Caki2 (cell line): ENCODE measurements at regions not wholly inside any gene's neighbourhood (a gene's known extent, or its start where the extent isn't known, plus 50 kb on each side); places are given as distances from the start of the nearest gene placed in this dataset.
"Not testable (repeated sequence)": the region's sequence is repeated elsewhere in the genome, so short reads cannot be mapped to it uniquely, and the experiment has no call there.

Experiments
- DNase-seq: peaks from one replicate; pipeline ENCODE4 v3.0.0-alpha.2; 2015; ENCODE audit warnings: low read depth
- in situ Hi-C: cut with HindIII; loops from 2 replicates; pipeline ENCODE4 v1.10.0; 2016; ENCODE audit warnings: low sequenced_read_pairs, low pct_unique_long_range_greater_than_20kb, mixed read lengths

DNA sequence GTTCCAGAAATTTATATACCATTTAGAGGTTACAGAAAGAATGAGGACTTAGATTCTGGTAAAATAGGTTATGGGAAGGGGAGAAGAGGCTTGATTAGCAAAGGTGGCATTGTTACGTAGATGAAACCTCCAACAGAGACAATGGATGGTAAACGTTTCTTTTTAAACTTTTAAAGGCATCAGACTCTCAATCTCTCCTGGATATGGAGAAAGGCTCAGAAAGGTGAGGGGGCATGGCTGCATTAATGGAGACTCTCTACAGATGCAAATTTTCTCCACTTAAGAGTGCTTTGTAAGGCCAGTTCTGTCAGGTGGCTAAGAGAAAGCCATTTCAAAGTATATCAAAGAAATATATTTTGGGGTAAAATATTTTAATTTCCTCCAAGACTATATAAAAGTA is 240.9 kb upstream of the PTER start:
- in situ Hi-C loops, result no loop called here
- no peak for DNase-seq

DNA sequence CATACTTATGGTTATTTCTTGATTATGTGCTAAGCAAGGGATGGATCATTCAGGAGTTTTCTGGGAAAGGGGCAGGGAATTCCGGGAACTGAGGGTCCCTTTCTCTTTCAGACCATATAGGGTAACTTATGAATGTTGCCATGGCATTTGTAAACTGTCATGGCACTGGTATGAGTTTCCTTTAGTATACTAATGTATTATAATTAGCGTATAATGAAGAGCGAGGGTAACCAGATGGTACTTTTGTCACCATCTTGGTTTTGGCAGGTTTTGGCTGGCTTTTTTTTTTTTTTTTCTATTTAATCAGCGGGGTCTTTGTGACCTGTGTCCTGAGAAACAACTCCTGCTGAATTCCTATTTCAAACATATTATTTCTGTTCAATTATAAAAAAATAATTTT is 237.6 kb upstream of the PTER start:
- no peak for DNase-seq
- in situ Hi-C loops, result no loop called here

DNA sequence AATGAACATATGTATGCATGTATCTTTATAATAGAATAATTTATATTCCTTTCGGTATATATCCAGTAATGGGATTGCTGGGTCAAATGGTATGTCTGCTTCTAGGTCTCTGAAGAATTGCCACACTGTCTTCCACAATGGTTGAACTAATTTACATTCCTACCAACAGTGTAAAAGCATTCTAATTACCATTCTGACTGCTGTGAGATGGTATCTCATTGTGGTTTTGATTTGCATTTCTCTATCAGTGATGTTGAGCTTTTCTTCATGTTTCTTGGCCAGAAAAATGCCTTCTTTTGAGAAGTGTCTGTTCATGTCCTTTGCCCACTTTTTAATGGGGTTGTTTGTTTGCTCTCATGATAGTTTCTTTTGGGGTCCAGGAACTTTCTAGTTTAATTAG is 213.2 kb upstream of the PTER start:
- in situ Hi-C loops, DNase-seq: not testable (repeated sequence)

DNA sequence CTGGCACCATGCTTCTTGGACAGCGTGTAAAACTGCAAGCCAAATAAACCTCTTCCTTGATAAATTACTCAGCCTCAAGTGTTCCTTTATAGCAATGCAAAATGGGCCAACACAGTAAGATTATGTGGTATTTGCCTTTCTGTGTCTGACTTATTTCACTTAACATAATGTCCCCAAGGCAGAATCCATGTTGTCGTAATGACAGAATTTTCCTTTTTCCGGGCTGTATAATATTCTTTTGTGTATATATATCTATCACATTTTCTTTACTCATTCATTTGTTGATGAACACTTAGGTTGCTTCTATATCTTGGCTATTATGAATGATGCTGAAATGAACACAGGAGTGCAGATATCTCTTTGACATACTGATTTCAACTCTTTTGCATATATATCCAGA is 209.1 kb upstream of the PTER start:
- in situ Hi-C loops, result no loop called here

DNA sequence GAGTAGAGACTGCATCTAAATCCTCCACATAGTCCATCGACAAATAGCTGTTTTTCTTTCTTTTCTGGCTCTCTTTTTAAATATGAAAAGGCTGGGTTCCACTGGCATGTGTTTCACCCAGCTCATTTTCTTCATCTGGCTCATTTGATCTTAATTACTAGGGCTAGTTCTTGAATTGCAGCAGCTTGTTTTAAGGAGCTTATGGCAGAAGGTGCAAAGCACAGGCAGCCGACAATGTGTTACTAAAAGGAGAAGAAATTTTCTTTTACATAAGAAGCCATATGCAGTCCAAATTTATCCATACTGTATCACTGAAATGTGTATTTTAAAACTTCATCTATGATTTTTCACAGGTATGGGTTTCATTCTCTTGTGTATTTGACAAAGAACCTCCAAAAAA is 205.6 kb upstream of the PTER start:
- no peak for DNase-seq
- in situ Hi-C loops, result no loop called here

More for the DNA sequence above, 209.1 kb upstream of the PTER start:
- no peak for DNase-seq

DNA sequence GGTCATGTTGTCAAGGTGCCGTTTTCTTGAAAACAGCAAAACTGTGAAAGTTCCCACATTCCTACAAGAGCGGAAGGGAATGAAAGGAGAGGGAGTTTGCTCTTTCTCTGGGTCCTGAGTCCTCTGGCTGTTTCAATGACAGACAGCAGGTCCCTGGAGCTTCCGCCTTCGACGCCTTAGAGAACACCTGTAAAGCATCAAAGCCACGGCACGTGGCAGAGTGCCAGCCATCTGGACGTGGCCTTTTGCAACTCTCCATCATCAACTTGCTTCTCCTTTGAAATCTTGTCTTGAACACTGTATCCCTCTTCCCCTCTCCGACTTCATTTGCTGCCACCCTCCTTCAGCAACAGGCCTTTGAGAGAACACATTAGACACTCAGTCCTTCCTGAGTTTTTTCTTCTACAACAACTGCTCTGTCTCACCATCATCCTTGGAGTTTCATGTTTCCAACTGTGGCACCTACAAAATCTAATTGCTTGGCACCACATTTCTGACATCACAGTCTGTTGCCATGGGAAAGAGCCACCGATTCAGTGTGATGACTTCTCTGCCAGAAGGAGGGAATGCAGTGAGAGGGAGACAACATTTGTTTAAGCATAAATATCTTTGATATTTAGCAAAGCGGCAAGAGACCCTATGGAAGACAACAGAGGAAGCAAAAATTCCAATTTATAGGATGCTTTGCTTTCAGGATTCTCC is 204.9 kb upstream of the PTER start:
- DNase-seq, result no peak
- in situ Hi-C loops, result no loop called here

DNA sequence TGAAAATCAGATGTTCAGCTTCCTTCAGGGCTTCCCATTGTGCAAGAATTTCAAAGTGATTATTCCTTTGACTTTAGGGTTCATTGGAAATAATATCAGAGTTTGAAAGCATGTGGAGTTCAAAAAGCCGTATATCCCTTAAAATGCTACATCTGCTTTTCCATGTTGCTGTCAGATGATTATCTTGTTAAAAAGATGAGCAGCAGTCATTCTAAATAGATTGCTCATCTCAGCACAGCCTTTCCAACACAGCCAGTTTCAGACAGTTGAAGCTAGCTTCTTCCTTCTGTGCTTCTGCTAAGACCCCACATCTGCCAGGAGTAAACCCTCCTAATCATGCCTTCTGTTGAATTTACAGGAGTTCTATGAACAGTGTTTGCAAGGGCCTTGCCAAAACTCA is 204.4 kb upstream of the PTER start:
- in situ Hi-C loops, result no loop called here
- no peak for DNase-seq

DNA sequence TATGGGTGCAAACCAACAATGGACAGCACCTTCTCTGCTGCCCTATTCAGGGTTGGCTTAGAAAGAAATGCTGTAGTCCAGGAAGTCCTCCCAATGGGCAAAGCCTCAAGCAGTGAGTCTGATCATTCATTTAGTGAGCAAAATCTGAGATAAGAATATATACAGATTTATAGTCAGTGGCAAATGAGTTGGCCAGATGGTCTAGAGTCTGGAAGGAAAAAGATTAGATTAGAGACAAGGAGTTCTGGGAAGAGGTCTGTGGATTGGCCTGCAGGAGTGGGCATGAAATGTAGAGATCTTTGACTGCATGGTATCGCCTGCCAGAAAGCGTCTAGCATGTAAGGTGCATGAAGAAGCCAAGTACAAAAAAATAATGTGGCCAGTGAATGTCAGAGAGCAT is 201.9 kb upstream of the PTER start:
- in situ Hi-C loops, result no loop called here

DNA sequence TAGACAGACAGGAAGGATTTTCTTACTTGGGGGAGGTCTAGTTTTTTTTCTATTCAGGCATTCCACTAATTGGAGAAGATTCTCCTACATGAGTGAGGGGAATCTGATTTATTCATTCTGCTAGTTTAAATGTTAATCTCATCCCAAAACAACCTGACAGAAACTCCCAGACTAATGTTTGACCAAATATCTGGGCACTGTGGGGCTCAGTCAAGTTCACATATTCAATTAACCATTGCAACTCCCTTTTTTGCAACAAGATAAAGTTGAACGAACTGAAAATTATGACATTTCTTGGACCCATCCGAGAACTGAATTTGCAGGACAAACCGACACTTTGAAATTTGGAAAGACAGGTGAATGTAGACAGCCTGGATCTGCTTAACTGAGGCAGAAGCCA is 194.4 kb upstream of the PTER start:
- no peak for DNase-seq
- in situ Hi-C loops, result no loop called here

More for the DNA sequence above, 201.9 kb upstream of the PTER start:
- DNase-seq, result no peak

DNA sequence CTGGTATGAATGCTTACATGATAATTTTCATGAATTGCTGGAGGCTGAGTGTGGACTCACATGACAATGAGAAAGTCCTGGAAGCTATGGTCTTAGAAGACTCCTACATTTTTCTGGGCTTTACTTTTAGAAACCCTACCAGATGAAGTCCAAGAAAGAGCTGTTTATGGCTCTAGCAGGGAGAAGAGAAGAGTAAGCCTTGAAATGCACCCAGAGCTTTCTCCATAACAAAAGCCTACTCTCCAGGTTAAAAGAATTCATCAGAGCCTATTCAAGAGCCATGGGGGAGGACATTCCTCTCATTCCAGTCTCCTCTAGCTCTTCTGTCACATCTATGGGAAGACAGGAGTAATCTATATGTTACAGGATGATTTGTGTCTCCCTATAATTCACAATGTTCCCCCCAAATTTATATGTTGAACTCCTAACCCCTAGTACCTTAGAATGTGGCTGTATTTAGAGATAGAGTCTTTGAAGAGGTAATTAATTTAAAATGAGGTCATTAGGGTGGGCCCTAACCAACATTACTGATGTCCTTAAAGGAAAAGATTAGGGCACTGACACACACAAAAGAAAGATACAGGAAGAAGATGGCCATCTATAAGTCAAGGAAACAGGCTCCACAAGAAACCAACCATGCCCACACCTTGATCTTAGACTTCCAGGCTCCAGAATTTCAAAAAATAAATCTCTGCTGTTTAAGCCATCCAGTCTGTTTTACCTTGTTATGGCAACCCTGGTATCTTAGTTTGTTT is 193.8 kb upstream of the PTER start:
- DNase-seq, result no peak
- in situ Hi-C loops, result no loop called here

DNA sequence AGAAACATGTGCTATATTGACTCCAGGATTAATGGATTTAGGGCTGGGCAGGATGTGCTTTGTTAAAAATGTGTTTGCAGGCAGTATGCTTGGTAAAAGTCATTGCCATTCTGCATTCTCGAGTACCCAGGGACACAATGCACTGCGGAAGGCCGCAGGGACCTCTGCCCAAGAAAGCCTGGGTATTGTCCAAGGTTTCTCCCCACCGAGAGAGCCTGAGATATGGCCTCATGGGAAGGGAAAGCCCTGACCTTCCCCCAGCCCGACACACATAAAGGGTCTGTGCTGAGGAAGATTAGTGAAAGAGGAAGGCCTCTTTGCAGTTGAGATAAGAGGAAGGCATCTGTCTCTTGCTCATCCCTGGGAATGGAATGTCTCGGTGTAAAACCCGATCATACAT is 186.7 kb upstream of the PTER start:
- in situ Hi-C loops, DNase-seq: not testable (repeated sequence)

DNA sequence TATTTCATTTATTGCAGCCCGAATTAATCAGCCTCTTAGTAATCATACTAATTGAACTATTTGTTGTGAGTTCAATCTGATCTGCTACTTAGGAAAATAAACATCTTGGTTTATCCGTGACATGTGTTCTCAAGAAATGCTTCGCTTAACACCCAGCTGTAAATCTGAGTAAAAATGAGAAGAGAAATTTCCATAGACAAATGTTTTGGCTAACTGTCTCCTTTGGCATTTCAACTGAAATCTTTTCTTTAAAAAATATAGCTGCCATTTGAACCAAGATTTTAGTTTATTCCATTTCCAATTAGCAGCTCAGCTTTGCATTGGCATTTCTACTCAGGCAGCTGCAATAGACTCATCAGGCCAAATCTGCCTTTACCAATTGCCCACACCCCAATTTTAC is 180.5 kb upstream of the PTER start:
- DNase-seq, result no peak
- in situ Hi-C loops, result no loop called here

DNA sequence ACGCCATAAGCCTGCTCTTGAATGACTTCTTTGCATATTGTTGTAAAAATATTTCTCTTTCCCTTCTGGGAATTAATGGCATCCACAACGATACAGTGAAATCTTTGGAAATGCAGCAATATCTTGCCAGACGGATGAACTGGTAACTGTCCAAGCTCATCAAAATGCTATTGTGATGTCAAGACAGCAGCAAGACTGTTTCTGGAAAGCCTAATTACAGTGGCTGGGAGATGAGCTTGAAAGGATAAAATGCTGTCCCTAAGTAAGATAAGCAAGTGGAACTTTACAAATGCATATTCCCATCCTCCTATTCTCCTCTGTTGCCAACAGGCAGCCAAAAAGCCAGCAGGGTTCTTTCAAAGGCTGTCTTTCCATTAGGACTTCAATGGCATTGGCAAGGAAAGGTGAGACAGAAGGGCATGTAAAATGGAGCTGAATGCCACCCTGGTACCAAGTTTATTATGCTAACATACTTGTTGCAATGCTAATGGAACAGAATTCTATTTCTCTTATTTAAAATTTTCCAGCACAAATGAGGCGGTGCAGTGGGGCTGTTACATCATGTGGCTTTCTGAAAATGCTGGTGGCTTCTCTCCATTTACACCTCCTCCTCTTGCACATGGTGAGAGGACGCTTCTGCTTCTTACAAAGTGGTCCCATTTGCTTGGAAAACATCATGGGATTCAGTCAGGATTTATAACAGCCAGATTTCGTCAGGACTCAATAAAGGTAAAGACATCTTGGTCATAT is 178.3 kb upstream of the PTER start:
- DNase-seq, result no peak
- in situ Hi-C loops, result no loop called here

DNA sequence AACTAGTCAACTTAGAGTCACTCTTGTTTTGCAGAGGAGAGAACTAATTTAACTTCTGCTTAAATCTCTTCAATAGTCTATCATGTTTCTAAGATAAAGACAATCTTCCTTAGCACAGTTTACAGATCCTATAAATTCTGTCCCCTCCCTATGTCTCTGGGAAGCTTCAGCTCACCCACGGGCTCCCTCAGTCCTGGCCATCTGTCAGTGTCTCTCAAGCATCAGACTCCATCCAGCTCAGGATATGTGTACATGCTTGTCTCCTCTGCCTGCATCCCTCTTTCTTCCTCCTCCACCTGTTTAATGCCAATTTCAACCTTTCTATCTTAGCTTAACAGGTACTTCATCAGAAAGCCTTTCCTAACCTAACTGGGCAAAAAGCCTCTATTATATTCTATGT is 177.1 kb upstream of the PTER start:
- in situ Hi-C loops, result no loop called here
- DNase-seq, result no peak

DNA sequence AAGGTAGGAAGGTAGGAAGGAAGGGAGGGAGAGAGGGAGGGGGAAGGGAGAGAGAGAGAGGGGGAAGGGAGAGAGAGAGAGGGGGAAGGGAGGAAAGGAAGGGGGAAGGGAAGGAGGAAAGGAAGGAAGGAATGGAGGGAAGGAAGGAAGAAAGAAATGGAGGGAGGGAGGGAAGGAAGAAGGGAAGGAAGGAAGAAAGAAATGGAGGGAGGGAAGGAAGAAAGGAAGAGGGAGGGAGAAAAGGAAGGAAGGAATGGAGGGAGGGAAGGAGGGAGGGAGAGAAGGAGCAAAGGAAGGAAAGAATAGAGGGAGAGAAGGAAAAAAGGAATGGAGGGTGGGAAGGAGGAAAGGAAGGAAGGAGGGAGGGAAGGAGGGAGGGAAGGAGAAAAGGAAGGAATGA is 176.4 kb upstream of the PTER start:
- in situ Hi-C loops, result no loop called here
- no peak for DNase-seq

DNA sequence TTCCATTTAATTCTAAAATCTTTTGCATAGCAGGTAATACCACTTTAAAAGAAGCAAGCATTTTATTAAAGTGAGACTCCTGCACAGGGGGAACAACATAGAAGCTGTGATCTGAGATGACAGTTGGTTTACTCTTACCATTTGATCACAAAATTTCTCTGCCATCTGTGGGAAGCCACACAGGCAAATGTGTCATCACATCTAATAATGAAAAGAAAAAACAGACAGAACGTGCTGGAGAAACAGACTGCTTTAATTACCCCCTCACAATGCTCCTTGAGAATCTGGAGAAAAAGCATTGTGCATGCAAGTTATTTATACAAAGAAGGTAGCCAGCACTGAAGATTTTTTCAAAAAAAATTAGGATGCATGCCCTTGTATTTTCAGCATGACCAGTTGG is 165.2 kb upstream of the PTER start:
- no peak for DNase-seq
- in situ Hi-C loops, result no loop called here

DNA sequence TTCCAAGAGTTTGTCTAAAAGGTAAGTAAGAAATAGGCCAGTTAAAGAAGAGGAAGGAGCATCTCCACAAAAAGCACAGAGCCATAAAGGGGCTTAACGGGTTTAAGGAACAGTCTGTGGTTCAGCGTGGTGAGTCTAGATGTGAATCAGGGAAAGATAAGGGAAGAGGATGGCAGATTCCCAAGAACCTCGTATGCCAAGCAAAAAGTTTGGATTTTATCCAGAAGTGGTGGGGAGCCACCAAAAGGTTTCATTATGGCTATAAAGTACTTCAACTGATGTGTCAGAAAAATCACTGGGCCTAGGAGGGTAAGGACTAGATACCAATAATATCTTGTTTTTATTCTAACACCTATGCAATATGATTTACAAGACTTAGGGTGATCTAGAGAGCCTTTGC is 161.9 kb upstream of the PTER start:
- no peak for DNase-seq
- in situ Hi-C loops, result no loop called here

DNA sequence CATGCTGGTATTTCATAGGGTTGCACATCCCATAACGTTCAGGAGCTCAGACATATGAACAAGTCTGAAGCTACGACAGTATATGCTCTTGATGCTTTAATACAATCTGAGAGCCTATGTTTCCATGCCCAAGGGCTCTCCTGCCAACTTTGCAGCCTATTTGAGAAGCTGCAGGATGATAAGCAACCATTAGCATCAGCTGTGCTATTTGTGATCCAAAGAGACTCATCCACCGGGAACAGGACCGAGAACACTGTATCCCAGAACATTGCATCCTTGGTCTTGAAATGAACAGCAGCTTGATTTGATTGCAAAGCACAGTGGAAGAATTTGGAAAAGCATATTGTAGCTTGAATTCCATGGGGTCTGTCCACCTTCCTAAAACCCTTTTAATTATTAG is 156.2 kb upstream of the PTER start:
- DNase-seq, result no peak
- in situ Hi-C loops, result no loop called here

DNA sequence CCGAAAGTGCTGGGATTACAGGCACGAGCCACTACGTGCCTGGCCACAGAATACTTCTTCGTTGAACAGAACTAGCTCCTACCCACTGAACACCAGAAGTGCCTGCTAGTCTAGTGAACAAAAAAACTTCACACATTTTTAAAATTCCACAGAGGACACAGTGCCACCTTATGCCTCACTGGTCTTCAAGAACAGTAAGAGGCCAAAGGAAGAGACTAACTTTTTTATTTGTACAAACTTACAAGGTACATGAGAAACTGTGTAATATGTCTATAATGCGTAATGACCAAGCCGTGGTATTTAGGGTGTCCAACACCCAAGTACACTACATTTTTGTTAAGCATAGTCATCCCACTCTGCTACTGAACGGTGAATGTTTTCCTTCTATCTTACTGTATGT is 144.4 kb upstream of the PTER start:
- in situ Hi-C loops, result no loop called here
- no peak for DNase-seq
